ENCODE measurements at regions not wholly inside any gene's neighbourhood (a gene's known extent, or its start where the extent isn't known, plus 50 kb on each side); places are given as distances from the start of the nearest gene placed in this dataset.

DNA sequence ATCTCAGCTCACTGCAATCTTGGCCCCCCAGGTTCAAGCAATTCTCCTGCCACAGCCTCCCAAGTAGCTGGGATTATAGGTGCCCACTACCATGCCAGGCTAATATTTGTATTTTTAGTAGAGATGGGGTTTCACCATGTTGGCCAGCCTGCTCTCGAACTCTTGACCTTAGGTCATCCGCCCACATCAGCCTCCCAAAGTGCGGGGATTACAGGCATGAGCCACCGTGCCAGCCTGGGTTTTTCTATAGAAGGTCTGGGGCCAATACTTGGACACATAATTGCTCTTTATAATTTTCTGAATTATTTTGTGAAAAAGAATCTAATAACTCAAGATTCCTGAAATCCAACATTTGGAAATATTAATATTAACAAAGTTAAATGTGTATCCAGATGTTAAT, 1267.7 kb upstream of the ADGRL4 start:
- Histone ChIP-seq H3K27me3 (no peaks in the 10 kb centered on the region), H3K9me3 (no peaks in the 10 kb centered on the region), H3K27ac (no peak overlapping the region), H3K36me3 (no peaks in the 10 kb centered on the region), H3K4me1 (no peaks in the 10 kb centered on the region), H3K4me3 (no peak overlapping the region)
- TF ChIP-seq POLR2A (IDR thresholded peaks at IDR 0.05): no peak
- TF ChIP-seq, protein P1, sequence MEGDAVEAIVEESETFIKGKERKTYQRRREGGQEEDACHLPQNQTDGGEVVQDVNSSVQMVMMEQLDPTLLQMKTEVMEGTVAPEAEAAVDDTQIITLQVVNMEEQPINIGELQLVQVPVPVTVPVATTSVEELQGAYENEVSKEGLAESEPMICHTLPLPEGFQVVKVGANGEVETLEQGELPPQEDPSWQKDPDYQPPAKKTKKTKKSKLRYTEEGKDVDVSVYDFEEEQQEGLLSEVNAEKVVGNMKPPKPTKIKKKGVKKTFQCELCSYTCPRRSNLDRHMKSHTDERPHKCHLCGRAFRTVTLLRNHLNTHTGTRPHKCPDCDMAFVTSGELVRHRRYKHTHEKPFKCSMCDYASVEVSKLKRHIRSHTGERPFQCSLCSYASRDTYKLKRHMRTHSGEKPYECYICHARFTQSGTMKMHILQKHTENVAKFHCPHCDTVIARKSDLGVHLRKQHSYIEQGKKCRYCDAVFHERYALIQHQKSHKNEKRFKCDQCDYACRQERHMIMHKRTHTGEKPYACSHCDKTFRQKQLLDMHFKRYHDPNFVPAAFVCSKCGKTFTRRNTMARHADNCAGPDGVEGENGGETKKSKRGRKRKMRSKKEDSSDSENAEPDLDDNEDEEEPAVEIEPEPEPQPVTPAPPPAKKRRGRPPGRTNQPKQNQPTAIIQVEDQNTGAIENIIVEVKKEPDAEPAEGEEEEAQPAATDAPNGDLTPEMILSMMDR (IDR thresholded peaks at IDR 0.05): no peak
- DNase-seq: no peak

DNA sequence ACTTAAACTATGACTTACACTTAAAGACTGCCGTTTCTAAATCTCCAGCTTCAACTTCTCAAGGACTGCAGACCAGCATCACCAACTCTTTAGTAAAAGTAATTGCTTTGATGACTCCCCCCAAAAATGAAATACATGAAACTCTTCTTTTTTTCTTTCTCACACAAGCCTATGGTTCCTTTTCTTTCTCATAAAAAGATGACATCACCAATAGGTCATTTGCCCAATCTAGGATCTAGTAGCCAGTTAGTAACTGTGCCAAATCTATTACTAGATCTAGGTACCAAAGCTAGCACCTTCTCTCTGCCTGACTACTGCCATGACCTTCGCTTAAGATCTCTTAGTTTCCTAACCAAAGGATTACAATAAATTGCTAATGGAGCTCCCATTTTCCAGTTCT, 1266.0 kb upstream of the ADGRL4 start:
- H3K9me3 ChIP-seq: no peaks in the 10 kb centered on the region
- DNase-seq: no peak
- no peaks in the 10 kb centered on the region for H3K4me1 ChIP-seq
- no peak overlapping the region for H3K27ac ChIP-seq
- H3K4me3 ChIP-seq: no peak overlapping the region
- no peaks in the 10 kb centered on the region for H3K36me3 ChIP-seq
- no peaks in the 10 kb centered on the region for H3K27me3 ChIP-seq
- no peak for TF ChIP-seq POLR2A (IDR thresholded peaks at IDR 0.05)
- TF ChIP-seq, protein P1 (IDR thresholded peaks at IDR 0.05): no peak

DNA sequence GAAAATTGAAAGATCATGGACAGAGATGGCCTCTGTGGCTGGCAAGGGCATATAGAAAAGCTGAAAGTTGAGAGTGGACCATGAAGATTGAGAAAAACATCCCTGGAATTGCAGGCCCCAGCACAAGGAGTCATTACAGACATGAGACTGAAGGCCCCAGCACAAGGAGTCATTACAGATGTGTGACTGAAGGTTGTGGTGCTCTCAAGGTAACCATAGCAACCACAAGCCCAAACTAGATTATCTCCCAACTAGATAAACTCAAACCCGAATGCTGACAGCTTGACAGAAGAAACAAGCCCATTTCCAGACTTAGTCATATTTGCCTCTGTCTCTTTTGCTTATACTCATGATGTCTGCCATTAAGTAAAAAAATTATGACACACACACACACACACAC, 1252.1 kb upstream of the ADGRL4 start:
- Histone ChIP-seq H3K4me3 (no peak overlapping the region), H3K9me3 (peaks cover 0 to 3% (median 0%) of the 10 kb centered on the region in 4 donors), H3K27me3 (no peaks in the 10 kb centered on the region), H3K4me1 (no peaks in the 10 kb centered on the region), H3K27ac (no peak overlapping the region), H3K36me3 (no peaks in the 10 kb centered on the region)
- TF ChIP-seq, protein P1 (IDR thresholded peaks at IDR 0.05): no peak
- no peak for TF ChIP-seq POLR2A (IDR thresholded peaks at IDR 0.05)
- no peak for DNase-seq

DNA sequence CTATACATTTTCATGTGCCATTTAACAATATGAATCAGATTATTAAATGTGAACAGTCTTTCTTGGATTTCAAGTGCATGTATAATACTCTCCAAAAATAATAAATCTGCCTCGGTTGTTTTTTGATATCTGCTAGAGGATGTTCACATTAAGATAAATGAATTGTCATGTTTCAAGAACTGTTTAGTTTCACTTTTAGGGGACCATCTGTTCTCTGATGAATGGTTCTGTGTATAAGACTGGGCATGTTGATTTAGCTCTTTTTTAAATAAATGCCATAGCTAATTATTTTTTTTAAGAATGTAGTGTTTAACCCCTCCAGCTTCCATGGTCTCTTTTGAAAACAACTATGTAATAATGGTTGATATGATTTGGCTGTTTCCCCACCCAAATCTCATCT, 1245.1 kb upstream of the ADGRL4 start:
- Histone ChIP-seq H3K27me3 (no peaks in the 10 kb centered on the region), H3K4me3 (no peak overlapping the region), H3K4me1 (no peaks in the 10 kb centered on the region), H3K36me3 (no peaks in the 10 kb centered on the region), H3K27ac (no peak overlapping the region), H3K9me3 (no peaks in the 10 kb centered on the region)
- TF ChIP-seq, protein P1 (IDR thresholded peaks at IDR 0.05): no peak
- TF ChIP-seq POLR2A (IDR thresholded peaks at IDR 0.05): no peak
- no peak for DNase-seq

DNA sequence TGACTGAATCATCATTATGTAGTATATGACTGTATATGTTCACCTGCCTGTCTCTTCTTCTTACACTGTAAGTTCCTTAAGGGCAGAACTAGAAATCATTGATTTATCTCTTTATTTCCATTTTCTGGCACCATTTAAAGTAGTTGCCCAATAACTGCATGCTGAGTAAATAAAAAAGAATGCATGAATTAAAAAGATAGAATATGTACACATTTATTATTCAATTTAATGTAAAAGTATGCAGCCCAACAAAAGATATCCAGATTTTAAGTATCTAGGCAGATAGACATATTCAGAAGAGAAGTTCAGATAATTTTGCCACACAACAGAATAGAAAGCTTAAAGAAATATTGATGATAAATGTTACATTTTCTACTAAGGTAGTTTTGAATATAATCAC, 1244.6 kb upstream of the ADGRL4 start:
- no peak for DNase-seq
- no peak overlapping the region for H3K27ac ChIP-seq
- no peaks in the 10 kb centered on the region for H3K27me3 ChIP-seq
- H3K36me3 ChIP-seq: no peaks in the 10 kb centered on the region
- no peak overlapping the region for H3K4me3 ChIP-seq
- no peaks in the 10 kb centered on the region for H3K4me1 ChIP-seq
- TF ChIP-seq POLR2A (IDR thresholded peaks at IDR 0.05): no peak
- no peaks in the 10 kb centered on the region for H3K9me3 ChIP-seq

DNA sequence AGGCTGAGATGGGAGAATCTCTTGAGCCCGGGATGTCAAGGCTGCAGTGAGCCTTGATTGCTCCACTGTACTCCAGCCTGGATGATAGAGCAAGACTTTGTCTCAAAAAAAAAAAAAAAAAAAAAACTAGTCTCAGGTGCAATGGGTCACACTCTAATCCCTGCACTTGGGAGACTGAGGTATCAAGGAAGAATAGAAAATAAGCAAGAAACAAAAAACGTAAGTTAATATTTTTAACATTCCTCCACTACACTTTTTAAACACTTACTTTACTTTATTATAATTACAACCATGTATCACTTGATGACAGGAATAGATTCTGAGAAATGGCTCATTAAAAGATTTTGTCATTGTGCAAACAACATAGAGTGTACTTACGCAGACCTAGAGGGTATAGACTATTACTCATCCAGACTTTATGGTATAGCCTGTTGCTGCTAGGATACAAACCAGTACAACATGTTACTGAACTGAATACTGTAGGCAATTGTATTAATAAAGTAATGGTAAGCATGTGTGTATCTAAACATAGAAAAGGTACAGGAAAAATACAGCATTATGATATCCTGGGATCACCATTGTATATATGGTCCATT, 1244.1 kb upstream of the ADGRL4 start:
- H3K4me1 ChIP-seq: no peaks in the 10 kb centered on the region
- H3K9me3 ChIP-seq: no peaks in the 10 kb centered on the region
- no peak overlapping the region for H3K27ac ChIP-seq
- H3K4me3 ChIP-seq: no peak overlapping the region
- no peak for DNase-seq
- TF ChIP-seq, protein P1 (IDR thresholded peaks at IDR 0.05): no peak
- H3K36me3 ChIP-seq: no peaks in the 10 kb centered on the region
- no peaks in the 10 kb centered on the region for H3K27me3 ChIP-seq
